NT2/D1 (cell line): ENCODE measurements at regions not wholly inside any gene's neighbourhood (a gene's known extent, or its start where the extent isn't known, plus 50 kb on each side); places are given as distances from the start of the nearest gene placed in this dataset.
"Not testable (repeated sequence)": the region's sequence is repeated elsewhere in the genome, so short reads cannot be mapped to it uniquely, and the experiment has no call there.

Experiments
- DNase-seq: peaks from one replicate; pipeline ENCODE4 v3.0.0-alpha.2; 2011; ENCODE audit warnings: low read depth, low spot score
- H3K27me3 ChIP-seq: 2 replicates; pipeline ENCODE4 v1.6.0; 2011; ENCODE audit warnings: mild to moderate bottlenecking; ENCODE audit not compliant: insufficient read length, insufficient read depth
- H3K36me3 ChIP-seq: 2 replicates; pipeline ENCODE4 v1.6.1; 2011; ENCODE audit warnings: mild to moderate bottlenecking, low read length, mixed read lengths; ENCODE audit not compliant: insufficient read depth, insufficient read length
- H3K4me1 ChIP-seq: 2 replicates; pipeline ENCODE4 v1.5.1; 2011; ENCODE audit not compliant: insufficient read depth, insufficient read length
- H3K4me3 ChIP-seq: 2 replicates; pipeline ENCODE4 v1.5.1; 2011; ENCODE audit warnings: low read depth; ENCODE audit not compliant: insufficient read length
- H3K9ac ChIP-seq: 2 replicates; pipeline ENCODE4 v1.6.0; 2011; ENCODE audit warnings: low read depth; ENCODE audit not compliant: insufficient read length
- H3K9me3 ChIP-seq: 2 replicates; pipeline ENCODE4 v1.5.1; 2011; ENCODE audit warnings: mild to moderate bottlenecking, low read length; ENCODE audit not compliant: insufficient read depth
- SUZ12 ChIP-seq: IDR thresholded peaks from 2 replicates; pipeline ENCODE4 v1.6.1; 2011; ENCODE audit not compliant: insufficient read length, insufficient read depth; ENCODE audit errors: extremely low read depth
- YY1 ChIP-seq: IDR thresholded peaks from 2 replicates; pipeline ENCODE4 v1.6.1; 2011; ENCODE audit not compliant: insufficient read length, insufficient read depth
- ZNF274 ChIP-seq: IDR thresholded peaks from 2 replicates; pipeline ENCODE4 v1.6.1; 2011; ENCODE audit warnings: mild to moderate bottlenecking, low read depth, low read length

DNA sequence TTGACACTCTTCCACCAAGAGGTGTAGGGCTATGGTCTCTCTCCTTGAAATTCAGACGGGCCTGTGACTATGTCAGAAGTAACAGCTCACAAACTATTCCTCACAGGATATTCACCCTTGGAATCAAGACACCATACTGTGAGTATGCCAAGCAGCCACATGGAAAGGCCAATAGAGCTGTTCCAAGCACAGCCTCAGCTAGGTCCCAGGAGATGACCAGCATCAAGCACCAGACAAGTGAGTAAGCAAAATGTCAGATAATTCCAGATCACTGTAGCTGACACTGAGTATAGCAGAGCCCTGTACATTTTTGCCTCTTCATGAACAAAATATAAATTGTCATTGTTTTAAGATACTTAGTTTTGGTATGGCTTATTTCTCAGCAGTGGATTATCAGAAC lies 88.1 kb upstream of the KCND2 start:
- TF ChIP-seq YY1: no peak
- TF ChIP-seq ZNF274: no peak
- TF ChIP-seq SUZ12: no peak
- DNase-seq: no peak

GRCh38 chr7:120185940-120186682 lies 86.9 kb upstream of the KCND2 start:
- no peak overlapping the region for H3K9ac ChIP-seq
- DNase-seq: no peak
- H3K4me3 ChIP-seq: no peak overlapping the region

More for the DNA sequence above, 88.1 kb upstream of the KCND2 start:
- no peaks in the 10 kb centered on the region for H3K4me1 ChIP-seq
- no peaks in the 10 kb centered on the region for H3K27me3 ChIP-seq
- H3K36me3 ChIP-seq: no peaks in the 10 kb centered on the region
- H3K4me3 ChIP-seq: no peak overlapping the region
- H3K9me3 ChIP-seq: no peaks in the 10 kb centered on the region
- no peak overlapping the region for H3K9ac ChIP-seq

DNA sequence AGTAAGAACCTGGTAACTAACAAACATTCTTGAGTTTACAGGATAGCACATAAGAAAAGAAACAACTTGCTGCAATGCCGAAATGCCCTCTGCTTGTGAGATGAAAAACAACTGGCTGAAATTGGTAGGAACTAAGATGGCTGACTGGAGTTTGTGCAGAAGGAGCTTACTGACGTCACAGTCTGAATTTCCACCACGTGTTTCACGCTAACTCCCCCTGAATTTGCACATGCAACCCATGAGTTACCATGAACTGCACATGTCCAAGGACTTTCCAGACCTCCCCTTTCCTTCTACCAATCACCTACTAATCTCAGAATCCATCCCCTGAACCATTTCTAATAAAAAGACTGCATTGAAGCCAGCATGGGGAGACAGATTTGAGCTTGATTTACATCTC lies 86.3 kb upstream of the KCND2 start:
- H3K9ac ChIP-seq: no peak overlapping the region

More at GRCh38 chr7:120185940-120186682, 86.9 kb upstream of the KCND2 start:
- Histone ChIP-seq H3K9me3 (no peaks in the 10 kb centered on the region), H3K36me3 (no peaks in the 10 kb centered on the region), H3K27me3 (no peaks in the 10 kb centered on the region), H3K4me1 (no peaks in the 10 kb centered on the region)
- no peak for TF ChIP-seq ZNF274
- TF ChIP-seq YY1: no peak
- no peak for TF ChIP-seq SUZ12

DNA sequence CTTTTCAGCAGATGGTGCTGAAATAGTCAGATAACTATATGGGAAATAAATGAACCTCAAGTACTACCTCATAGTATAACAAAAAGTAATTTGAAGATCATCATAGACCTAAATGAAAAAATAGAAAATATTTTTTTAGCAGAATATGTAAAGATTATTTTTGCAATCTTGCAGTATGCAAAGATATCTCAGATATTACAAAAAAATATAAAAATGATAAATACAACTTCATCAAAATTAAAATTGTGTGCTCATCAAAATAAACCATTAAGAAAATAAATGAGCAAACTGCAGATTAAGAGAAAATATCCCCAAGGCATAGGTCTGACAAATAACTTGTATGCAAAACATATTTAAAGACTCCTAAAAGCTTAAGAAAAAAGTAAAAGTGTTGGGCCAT lies 83.4 kb upstream of the KCND2 start:
- DNase-seq: no peak
- Histone ChIP-seq H3K4me1 (no peaks in the 10 kb centered on the region), H3K4me3 (no peak overlapping the region), H3K9me3 (no peaks in the 10 kb centered on the region), H3K9ac (no peak overlapping the region), H3K36me3 (no peaks in the 10 kb centered on the region), H3K27me3 (no peaks in the 10 kb centered on the region)
- TF ChIP-seq ZNF274: no peak
- no peak for TF ChIP-seq SUZ12
- no peak for TF ChIP-seq YY1

More for the DNA sequence above, 86.3 kb upstream of the KCND2 start:
- Histone ChIP-seq H3K4me1 (no peaks in the 10 kb centered on the region), H3K9me3 (no peaks in the 10 kb centered on the region), H3K27me3 (no peaks in the 10 kb centered on the region), H3K36me3 (no peaks in the 10 kb centered on the region), H3K4me3 (no peak overlapping the region)
- TF ChIP-seq YY1 (no peak), SUZ12 (no peak), ZNF274 (no peak)
- no peak for DNase-seq

- no peak overlapping the region for H3K4me3 ChIP-seq
- H3K9ac ChIP-seq: no peak overlapping the region
- no peak for DNase-seq
- H3K9me3 ChIP-seq: no peaks in the 10 kb centered on the region
- no peaks in the 10 kb centered on the region for H3K36me3 ChIP-seq
- H3K27me3 ChIP-seq: no peaks in the 10 kb centered on the region
- TF ChIP-seq YY1 (no peak), ZNF274 (no peak), SUZ12 (no peak)
- H3K4me1 ChIP-seq: no peaks in the 10 kb centered on the region
These were observed 82.9 kb upstream of the KCND2 start for GRCh38 chr7:120190109-120190508.

DNA sequence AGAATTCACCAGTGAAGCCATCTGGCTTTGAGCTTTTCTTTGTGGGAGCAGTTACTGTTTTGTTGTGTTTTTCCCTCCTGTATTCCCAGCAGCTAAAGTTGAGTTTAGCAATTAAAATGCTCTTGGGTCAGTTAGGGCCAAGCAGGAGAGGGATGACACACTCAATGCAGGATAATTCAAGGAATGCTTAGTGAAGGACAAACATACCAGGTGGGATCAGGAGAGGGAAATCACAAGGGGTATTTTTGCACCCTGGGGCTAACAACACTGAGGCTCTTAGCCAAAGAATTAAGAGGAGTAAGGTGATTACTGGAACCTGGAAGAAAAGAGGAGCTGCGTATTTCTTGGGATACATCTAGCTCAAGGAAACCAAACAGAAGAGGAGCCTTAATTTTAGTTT lies 82.4 kb upstream of the KCND2 start:
- H3K36me3 ChIP-seq: no peaks in the 10 kb centered on the region
- H3K4me3 ChIP-seq: no peak overlapping the region
- no peak for TF ChIP-seq SUZ12
- no peak for TF ChIP-seq ZNF274
- no peak for TF ChIP-seq YY1
- no peaks in the 10 kb centered on the region for H3K9me3 ChIP-seq
- no peaks in the 10 kb centered on the region for H3K4me1 ChIP-seq
- H3K9ac ChIP-seq: no peak overlapping the region
- DNase-seq: peak; percentile 57
- H3K27me3 ChIP-seq: no peaks in the 10 kb centered on the region

DNA sequence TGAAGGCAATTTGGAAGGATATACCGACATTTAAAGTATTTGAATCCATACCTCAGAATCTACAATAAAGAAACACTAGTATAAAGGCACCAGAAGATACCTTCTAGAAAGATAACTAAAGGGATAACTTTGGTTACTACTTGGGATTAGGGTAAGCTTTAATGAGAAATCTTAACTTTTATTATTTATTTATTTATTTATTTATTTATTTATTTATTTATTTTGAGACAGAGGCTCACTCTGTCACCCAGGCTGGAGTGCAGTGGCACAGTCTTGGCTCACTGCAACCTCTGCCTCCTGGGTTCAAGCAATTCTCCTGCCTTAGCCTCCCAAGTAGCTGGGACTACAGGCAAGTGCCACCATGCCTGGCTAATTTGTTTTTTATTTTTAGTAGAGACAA lies 81.6 kb upstream of the KCND2 start:
- not testable (repeated sequence) for H3K4me1 ChIP-seq, H3K9me3 ChIP-seq, H3K27me3 ChIP-seq, H3K9ac ChIP-seq, H3K36me3 ChIP-seq, DNase-seq, H3K4me3 ChIP-seq

DNA sequence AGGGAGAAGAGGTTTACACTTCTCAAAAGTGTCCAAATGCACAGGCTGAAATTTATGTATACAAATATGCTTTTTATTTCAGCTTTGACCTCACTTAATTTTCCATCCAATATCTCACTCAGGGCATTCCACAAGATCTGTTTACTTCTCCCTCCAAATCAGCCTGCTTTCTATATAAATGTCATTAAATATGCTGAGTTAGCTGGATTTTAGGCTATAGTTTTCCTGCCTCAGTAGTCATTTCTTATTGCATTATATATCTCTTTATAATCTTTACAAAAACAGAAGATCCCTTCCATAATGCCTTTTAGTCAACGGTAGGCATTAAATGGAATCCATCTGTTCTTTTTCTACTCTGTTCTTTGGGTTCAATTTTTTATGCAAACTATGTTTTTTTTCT lies 71.7 kb upstream of the KCND2 start:
- Histone ChIP-seq H3K9ac (no peak overlapping the region), H3K9me3 (no peaks in the 10 kb centered on the region), H3K4me1 (no peaks in the 10 kb centered on the region), H3K27me3 (no peaks in the 10 kb centered on the region), H3K4me3 (no peak overlapping the region), H3K36me3 (no peaks in the 10 kb centered on the region)
- DNase-seq: no peak
- TF ChIP-seq ZNF274 (no peak), SUZ12 (no peak), YY1 (no peak)
